Neural progenitor cell (in vitro differentiated cells): ENCODE measurements at regions not wholly inside any gene's neighbourhood (a gene's known extent, or its start where the extent isn't known, plus 50 kb on each side); places are given as distances from the start of the nearest gene placed in this dataset.

Source experiments
- DNase-seq: peaks from one replicate; pipeline ENCODE4 v3.0.0-alpha.2; 2016; ENCODE audit warnings: low spot score
- H2AFZ ChIP-seq: fragments of 200-600 bp; sonication (generic); replicated peaks from 2 replicates; pipeline ENCODE4 v1.6.1; 2016; ENCODE audit warnings: antibody characterized with exemption
- H3F3A ChIP-seq: fragments of 200-600 bp; sonication (generic); 2 replicates; pipeline ENCODE4 v1.6.1; 2016; ENCODE audit warnings: antibody characterized with exemption, low read depth
- H3K27ac ChIP-seq: fragments of 200-600 bp; sonication (generic); 2 replicates; pipeline ENCODE4 v1.5.1; 2016; ENCODE audit warnings: mild to moderate bottlenecking
- H3K27me3 ChIP-seq: fragments of 200-600 bp; sonication (generic); 2 replicates; pipeline ENCODE4 v1.6.1; 2016; ENCODE audit warnings: mild to moderate bottlenecking, moderate library complexity
- H3K36me3 ChIP-seq: fragments of 200-600 bp; sonication (generic); 2 replicates; pipeline ENCODE4 v1.5.1; 2016
- H3K4me1 ChIP-seq: fragments of 200-600 bp; sonication (generic); 2 replicates; pipeline ENCODE4 v1.6.1; 2016; ENCODE audit warnings: mixed run types
- H3K4me2 ChIP-seq: fragments of 200-600 bp; sonication (generic); 2 replicates; pipeline ENCODE4 v1.6.1; 2016
- H3K4me3 ChIP-seq: fragments of 200-600 bp; sonication (generic); 2 replicates; pipeline ENCODE4 v1.5.1; 2016
- H3K79me2 ChIP-seq: fragments of 200-600 bp; sonication (generic); 2 replicates; pipeline ENCODE4 v1.6.1; 2016; ENCODE audit warnings: low read depth
- H3K9ac ChIP-seq: fragments of 200-600 bp; sonication (generic); 2 replicates; pipeline ENCODE4 v1.6.1; 2016
- H3K9me3 ChIP-seq: fragments of 200-600 bp; sonication (generic); 2 replicates; pipeline ENCODE4 v1.5.1; 2016; ENCODE audit warnings: low read depth
- H4K20me1 ChIP-seq: fragments of 200-600 bp; sonication (generic); 2 replicates; pipeline ENCODE4 v1.6.1; 2016; ENCODE audit warnings: low read depth
- H3K27ac Mint-ChIP-seq: 3 replicates; pipeline ENCODE4 v1.8.0; 2021; ENCODE audit warnings: mixed read lengths
- H3K27me3 Mint-ChIP-seq: 2 replicates; pipeline ENCODE4 v1.8.0; 2022; ENCODE audit warnings: low read depth, mild to moderate bottlenecking, inconsistent platforms, moderate library complexity, mixed read lengths; ENCODE audit not compliant: insufficient read depth
- H3K36me3 Mint-ChIP-seq: 3 replicates; pipeline ENCODE4 v1.8.0; 2021; ENCODE audit warnings: mixed read lengths
- H3K4me1 Mint-ChIP-seq: 3 replicates; pipeline ENCODE4 v1.8.0; 2021; ENCODE audit warnings: mixed read lengths
- H3K4me3 Mint-ChIP-seq: 3 replicates; pipeline ENCODE4 v1.8.0; 2021; ENCODE audit warnings: mild to moderate bottlenecking, moderate library complexity, mixed read lengths
- H3K9me3 Mint-ChIP-seq: 3 replicates; pipeline ENCODE4 v1.8.0; 2020; ENCODE audit warnings: mixed read lengths
- CTCF ChIP-seq: fragments of 200-600 bp; sonication (generic); IDR thresholded peaks from 2 replicates; pipeline ENCODE4 v1.5.1; 2017; ENCODE audit warnings: antibody characterized with exemption, mild to moderate bottlenecking
- EZH2 ChIP-seq: fragments of 200-600 bp; sonication (generic); IDR thresholded peaks from 2 replicates; pipeline ENCODE4 v1.6.1; 2017; ENCODE audit warnings: antibody characterized with exemption, mild to moderate bottlenecking, moderate library complexity
- EZH2phosphoT487 ChIP-seq: fragments of 200-600 bp; sonication (generic); IDR thresholded peaks from 2 replicates; pipeline ENCODE4 v1.6.1; 2017; ENCODE audit warnings: antibody characterized with exemption

- Histone ChIP-seq H3K27ac (no peak overlapping the region), H3K9me3 (no peaks in the 10 kb centered on the region), H3K4me2 (no peak overlapping the region), H3K79me2 (no peaks in the 10 kb centered on the region), H3K4me3 (no peak overlapping the region), H3K9ac (no peak overlapping the region), H3F3A (no peaks in the 10 kb centered on the region), H3K27me3 (no peaks in the 10 kb centered on the region), H2AFZ (no peak overlapping the region), H3K36me3 (no peaks in the 10 kb centered on the region), H4K20me1 (no peaks in the 10 kb centered on the region), H3K4me1 (no peaks in the 10 kb centered on the region)
- Mint-ChIP-seq H3K27me3 (peaks cover 2% of the 10 kb centered on the region), H3K27ac (no peak overlapping the region), H3K9me3 (peaks cover 2% of the 10 kb centered on the region), H3K4me1 (no peaks in the 10 kb centered on the region), H3K36me3 (no peaks in the 10 kb centered on the region), H3K4me3 (no peak overlapping the region)
- DNase-seq, result no peak
- no peak for TF ChIP-seq EZH2
- TF ChIP-seq CTCF, result no peak
- TF ChIP-seq EZH2phosphoT487, result no peak
These were observed 281.1 kb upstream of the DUSP10 start for GRCh38 chr1:222023025-222023424.

- Mint-ChIP-seq H3K27me3 (peaks cover 2% of the 10 kb centered on the region), H3K4me1 (no peaks in the 10 kb centered on the region), H3K4me3 (no peak overlapping the region), H3K9me3 (peaks cover 2% of the 10 kb centered on the region), H3K27ac (no peak overlapping the region), H3K36me3 (no peaks in the 10 kb centered on the region)
- no peak for DNase-seq
- Histone ChIP-seq H3K79me2 (no peaks in the 10 kb centered on the region), H3K27me3 (no peaks in the 10 kb centered on the region), H3K4me2 (no peak overlapping the region), H2AFZ (no peak overlapping the region), H3K9ac (no peak overlapping the region), H3K4me3 (no peak overlapping the region), H3K27ac (no peak overlapping the region), H3F3A (no peaks in the 10 kb centered on the region), H3K4me1 (no peaks in the 10 kb centered on the region), H4K20me1 (no peaks in the 10 kb centered on the region), H3K9me3 (no peaks in the 10 kb centered on the region), H3K36me3 (no peaks in the 10 kb centered on the region)
- TF ChIP-seq EZH2phosphoT487 (no peak), EZH2 (no peak), CTCF (no peak)
These were observed 279.2 kb upstream of the DUSP10 start for GRCh38 chr1:222021129-222021528.

- H3K36me3 ChIP-seq, result no peaks in the 10 kb centered on the region
- peaks cover 2% of the 10 kb centered on the region for H3K27me3 Mint-ChIP-seq
- DNase-seq, result no peak
- no peaks in the 10 kb centered on the region for H3K36me3 Mint-ChIP-seq
- H3K9me3 Mint-ChIP-seq, result peaks cover 2% of the 10 kb centered on the region
- H3K4me1 Mint-ChIP-seq, result no peaks in the 10 kb centered on the region
- H2AFZ ChIP-seq, result no peak overlapping the region
- H3K4me1 ChIP-seq, result no peaks in the 10 kb centered on the region
- no peaks in the 10 kb centered on the region for H4K20me1 ChIP-seq
- H3K9me3 ChIP-seq, result no peaks in the 10 kb centered on the region
- no peaks in the 10 kb centered on the region for H3F3A ChIP-seq
- no peak overlapping the region for H3K4me3 Mint-ChIP-seq
- H3K79me2 ChIP-seq, result no peaks in the 10 kb centered on the region
- no peak overlapping the region for H3K4me3 ChIP-seq
- H3K27ac Mint-ChIP-seq, result no peak overlapping the region
- no peak overlapping the region for H3K4me2 ChIP-seq
- H3K27me3 ChIP-seq, result no peaks in the 10 kb centered on the region
- no peak overlapping the region for H3K9ac ChIP-seq
- no peak overlapping the region for H3K27ac ChIP-seq
- no peak for TF ChIP-seq CTCF
- TF ChIP-seq EZH2phosphoT487, result no peak
- no peak for TF ChIP-seq EZH2
These were observed 278.7 kb upstream of the DUSP10 start for GRCh38 chr1:222020553-222020952.

- Histone ChIP-seq H3K79me2 (no peaks in the 10 kb centered on the region), H4K20me1 (no peaks in the 10 kb centered on the region), H3F3A (no peaks in the 10 kb centered on the region), H3K9me3 (no peaks in the 10 kb centered on the region), H3K9ac (no peak overlapping the region), H3K27ac (no peak overlapping the region), H3K4me2 (no peak overlapping the region), H2AFZ (no peak overlapping the region), H3K4me3 (no peak overlapping the region), H3K4me1 (no peaks in the 10 kb centered on the region), H3K36me3 (no peaks in the 10 kb centered on the region), H3K27me3 (no peaks in the 10 kb centered on the region)
- no peaks in the 10 kb centered on the region for H3K4me1 Mint-ChIP-seq
- no peak for DNase-seq
- H3K27me3 Mint-ChIP-seq, result peaks cover 2% of the 10 kb centered on the region
- H3K36me3 Mint-ChIP-seq, result no peaks in the 10 kb centered on the region
- no peak for TF ChIP-seq EZH2
- H3K4me3 Mint-ChIP-seq, result no peak overlapping the region
- H3K27ac Mint-ChIP-seq, result no peak overlapping the region
- H3K9me3 Mint-ChIP-seq, result peaks cover 2% of the 10 kb centered on the region
These were observed 277.1 kb upstream of the DUSP10 start for GRCh38 chr1:222019029-222019428.
